Esophagus squamous epithelium (tissue), 4 donors: ENCODE measurements at regions not wholly inside any gene's neighbourhood (a gene's known extent, or its start where the extent isn't known, plus 50 kb on each side); places are given as distances from the start of the nearest gene placed in this dataset.

ENCODE experiments used
- POLR2A ChIP-seq, 4 donors: fragments of 450-650 bp; IDR thresholded peaks; one replicate each; pipeline ENCODE4 v1.6.1; 2017; ENCODE audit warnings: antibody characterized with exemption in 4 of 4, mild to moderate bottlenecking in 4 of 4, moderate library complexity in 3 of 4
- TF ChIP-seq, protein P1 (sequence below), 6 experiments: fragments of 450-650 bp in 4 of 6; fragments of 200-600 bp in 2 of 6; sonication (generic) in 2 of 6; IDR thresholded peaks; one replicate each; pipeline ENCODE4 v1.5.1; 2016 to 2019; ENCODE audit warnings: antibody characterized with exemption in 6 of 6, mild to moderate bottlenecking in 4 of 6, moderate library complexity in 4 of 6

DNA sequence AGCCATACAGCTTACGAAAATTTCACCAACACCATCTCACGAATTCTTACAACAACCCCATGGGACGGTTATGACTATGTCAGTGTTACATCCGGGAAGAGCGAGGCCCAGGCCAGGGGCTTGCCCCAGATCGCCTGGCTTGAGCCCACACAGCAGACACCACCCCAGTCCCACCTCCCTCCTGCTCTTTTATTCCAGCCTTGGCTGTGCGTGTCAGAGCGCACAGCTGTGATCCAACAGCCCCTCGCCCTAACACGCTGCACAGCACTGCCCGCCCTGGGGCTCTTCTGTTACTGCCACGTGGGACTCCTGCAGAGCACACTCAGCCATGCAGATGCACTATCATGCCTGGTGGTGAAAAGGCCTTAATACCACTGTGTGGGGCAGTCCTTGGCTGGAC lies 127.9 kb downstream of the ENGASE start:
- no peak for TF ChIP-seq POLR2A (IDR thresholded peaks at IDR 0.05)
- TF ChIP-seq, protein P1, sequence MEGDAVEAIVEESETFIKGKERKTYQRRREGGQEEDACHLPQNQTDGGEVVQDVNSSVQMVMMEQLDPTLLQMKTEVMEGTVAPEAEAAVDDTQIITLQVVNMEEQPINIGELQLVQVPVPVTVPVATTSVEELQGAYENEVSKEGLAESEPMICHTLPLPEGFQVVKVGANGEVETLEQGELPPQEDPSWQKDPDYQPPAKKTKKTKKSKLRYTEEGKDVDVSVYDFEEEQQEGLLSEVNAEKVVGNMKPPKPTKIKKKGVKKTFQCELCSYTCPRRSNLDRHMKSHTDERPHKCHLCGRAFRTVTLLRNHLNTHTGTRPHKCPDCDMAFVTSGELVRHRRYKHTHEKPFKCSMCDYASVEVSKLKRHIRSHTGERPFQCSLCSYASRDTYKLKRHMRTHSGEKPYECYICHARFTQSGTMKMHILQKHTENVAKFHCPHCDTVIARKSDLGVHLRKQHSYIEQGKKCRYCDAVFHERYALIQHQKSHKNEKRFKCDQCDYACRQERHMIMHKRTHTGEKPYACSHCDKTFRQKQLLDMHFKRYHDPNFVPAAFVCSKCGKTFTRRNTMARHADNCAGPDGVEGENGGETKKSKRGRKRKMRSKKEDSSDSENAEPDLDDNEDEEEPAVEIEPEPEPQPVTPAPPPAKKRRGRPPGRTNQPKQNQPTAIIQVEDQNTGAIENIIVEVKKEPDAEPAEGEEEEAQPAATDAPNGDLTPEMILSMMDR (IDR thresholded peaks at IDR 0.05), result no peak
